HG03135 (cell line): ENCODE measurements at regions not wholly inside any gene's neighbourhood (a gene's known extent, or its start where the extent isn't known, plus 50 kb on each side); places are given as distances from the start of the nearest gene placed in this dataset.
A peak's percentile ranks its signal among the peaks of the same experiment; 100 is the strongest.
"Not testable (repeated sequence)": the region's sequence is repeated elsewhere in the genome, so short reads cannot be mapped to it uniquely, and the experiment has no call there.

Experiments
- ATAC-seq: cut with Tn5 transposase; IDR thresholded peaks from one replicate; pipeline ENCODE4 v1.9.1; 2021; ENCODE audit warnings: mild to moderate bottlenecking, moderate library complexity; ENCODE audit not compliant: unreplicated experiment

DNA sequence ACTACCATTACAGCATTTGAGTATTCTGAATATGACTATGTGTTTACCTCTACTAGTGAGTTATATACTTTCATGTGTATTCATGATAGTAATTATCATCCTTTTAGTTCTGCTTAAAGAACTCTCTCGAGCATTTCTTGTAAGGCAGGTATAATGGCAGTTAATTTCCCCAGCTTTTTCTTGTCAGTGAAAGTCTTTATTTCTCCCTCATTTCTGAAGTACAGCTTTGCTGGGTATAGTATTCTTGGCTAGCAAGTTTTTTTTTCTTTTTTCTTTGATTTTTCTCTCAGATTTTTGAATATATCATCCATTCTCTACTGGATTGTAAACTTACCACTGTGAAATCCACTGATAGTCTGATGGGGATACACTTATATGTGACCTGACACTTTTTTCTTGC lies 165.9 kb upstream of the ARHGAP5 start:
- no peak for ATAC-seq

DNA sequence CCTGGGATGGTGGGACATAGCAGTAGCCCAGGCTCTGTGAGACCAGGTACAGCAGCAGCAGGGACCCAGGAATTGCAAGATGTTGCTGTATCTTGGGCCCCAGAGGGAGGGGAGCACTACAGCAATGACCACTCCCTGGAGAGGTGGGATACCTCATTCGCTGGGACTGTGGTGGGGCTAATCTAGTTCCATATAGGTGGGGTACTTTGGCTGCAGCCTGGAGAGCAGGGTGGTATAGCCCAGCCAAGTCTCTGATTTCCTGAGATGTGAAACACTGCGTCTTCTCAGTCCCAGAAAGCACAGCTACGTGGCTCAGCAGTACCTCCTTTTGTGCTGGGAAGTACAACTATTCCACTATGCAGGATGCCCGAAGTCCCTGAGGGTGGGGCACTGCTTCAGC lies 163.7 kb upstream of the ARHGAP5 start:
- no peak for ATAC-seq

DNA sequence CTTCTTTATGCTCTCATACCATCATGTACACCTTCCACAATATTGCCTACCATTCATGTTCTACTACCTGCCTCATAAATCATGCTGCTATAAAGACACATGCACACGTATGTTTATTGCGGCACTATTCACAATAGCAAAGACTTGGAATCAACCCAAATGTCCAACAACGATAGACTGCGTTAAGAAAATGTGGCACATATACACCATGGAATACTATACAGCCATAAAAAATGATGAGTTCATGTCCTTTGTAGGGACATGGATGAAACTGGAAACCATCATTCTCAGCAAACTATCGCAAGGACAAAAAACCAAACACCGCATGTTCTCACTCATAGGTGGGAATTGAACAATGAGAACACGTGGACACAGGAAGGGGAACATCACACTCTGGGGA lies 158.8 kb upstream of the ARHGAP5 start:
- not testable (repeated sequence) for ATAC-seq

DNA sequence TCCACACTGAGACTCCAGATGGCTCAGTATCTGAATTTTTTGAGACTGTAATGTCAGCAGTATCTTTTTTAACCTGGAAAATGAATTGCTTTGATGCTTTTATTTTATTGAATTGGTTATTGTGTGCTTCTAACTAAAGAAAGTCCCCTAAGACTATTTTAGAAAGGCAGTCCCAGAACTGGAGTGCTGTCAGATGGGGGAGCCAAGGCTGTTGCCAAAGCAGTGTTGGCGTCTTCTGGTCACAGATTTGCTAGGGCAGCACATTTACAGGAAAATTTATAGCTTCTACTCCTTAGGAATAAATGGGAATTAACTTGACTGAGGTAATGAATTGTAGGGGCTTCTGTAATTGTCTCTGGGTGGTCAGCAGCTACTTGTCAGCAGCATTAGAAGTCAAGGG lies 157.1 kb upstream of the ARHGAP5 start:
- ATAC-seq: no peak

DNA sequence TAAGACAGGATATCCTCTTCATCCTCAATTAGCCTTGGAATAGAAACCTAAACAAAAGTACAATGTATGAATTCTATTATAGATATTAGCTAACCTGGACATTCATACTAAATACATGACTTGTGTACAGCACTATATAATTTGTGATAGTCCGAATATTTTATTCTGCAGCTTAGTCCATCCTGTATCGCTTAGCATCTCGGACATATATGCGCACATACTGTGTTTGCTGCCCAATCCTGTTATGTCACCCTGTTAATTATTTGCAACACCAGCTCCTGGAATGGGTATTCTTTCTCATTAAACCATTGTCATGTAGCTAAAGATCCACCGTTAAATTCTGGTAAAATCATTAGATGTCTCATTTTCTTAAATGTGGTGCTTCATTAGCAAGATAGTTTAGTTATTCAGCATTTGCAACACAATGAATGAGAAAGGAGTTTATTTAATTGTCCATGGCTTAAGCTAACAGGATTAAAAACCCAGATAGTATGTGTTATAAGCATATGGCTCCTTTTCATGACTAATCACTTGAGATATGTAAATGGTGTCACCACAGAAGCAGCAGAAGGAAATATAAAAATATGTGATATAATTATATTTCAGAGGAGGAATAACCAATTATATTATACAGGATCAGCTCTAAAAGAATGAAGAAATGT lies 156.0 kb upstream of the ARHGAP5 start:
- ATAC-seq: no peak

DNA sequence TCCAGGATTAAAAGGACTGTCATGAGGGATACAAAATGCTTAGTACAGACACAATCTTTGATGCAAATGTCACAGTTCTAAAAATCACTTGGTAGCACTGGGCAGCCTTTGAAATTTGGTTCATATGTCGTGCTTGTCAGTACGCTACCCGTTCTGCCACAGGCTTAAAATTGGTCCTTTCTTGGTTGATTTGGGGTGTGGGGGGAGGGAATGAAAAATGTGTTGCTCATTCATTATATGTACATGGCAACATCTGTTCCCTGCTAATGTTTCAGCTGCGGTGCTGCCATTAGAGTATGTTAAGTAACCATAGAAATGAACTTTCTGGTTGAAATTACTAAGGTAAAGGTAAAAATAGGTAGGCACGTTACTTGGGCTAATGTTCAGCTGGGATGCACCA lies 155.4 kb upstream of the ARHGAP5 start:
- no peak for ATAC-seq

DNA sequence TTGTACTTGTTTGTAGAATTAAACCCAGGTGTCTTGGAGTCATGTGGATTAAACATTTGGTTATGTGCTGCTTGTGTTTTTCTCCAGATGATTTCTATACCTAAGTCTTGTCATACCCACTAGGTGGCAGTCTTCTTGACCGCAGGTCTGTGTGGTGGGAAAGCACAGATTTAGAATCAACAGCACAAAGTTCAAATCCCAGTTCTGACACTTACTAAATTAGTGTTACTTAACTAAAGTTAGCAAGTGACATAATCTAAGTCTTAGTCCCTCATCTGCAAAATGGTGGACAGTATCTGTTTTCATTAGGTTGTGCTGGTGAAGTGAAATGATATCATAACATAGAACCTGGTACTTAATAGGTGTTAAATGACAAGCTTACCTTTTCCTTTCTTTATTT lies 151.0 kb upstream of the ARHGAP5 start:
- no peak for ATAC-seq

DNA sequence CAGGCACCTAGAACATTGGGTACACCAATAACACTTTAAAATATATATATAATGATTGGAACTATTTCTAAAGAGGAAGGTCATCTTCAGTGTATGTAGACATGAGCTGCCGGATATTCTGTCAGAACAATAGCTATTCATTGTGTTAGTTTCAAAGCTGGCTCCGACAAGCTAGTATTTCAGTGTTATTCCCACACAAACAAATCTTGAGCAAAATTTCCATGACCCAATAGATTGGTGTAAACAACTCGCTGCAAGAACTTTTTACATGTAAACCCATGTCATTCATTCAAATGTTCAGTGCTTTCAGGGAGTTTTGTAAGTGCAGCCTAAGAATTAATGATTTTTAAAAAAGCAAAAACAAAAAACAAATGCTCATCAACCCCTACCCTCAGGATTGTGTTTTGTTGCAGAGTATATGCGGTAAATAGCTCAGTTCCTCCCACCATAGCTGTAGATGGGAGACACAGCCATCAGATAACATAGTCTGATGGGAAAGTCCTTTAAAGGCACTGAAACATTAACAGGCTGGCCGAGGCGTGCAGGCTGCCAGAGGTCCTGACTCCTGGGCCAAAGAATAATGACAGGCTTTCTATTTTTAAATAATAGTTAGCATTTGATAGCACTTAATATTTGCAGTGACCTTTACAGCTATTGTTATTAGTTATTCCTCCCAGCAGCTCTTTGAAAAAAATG lies 150.3 kb upstream of the ARHGAP5 start:
- no peak for ATAC-seq

DNA sequence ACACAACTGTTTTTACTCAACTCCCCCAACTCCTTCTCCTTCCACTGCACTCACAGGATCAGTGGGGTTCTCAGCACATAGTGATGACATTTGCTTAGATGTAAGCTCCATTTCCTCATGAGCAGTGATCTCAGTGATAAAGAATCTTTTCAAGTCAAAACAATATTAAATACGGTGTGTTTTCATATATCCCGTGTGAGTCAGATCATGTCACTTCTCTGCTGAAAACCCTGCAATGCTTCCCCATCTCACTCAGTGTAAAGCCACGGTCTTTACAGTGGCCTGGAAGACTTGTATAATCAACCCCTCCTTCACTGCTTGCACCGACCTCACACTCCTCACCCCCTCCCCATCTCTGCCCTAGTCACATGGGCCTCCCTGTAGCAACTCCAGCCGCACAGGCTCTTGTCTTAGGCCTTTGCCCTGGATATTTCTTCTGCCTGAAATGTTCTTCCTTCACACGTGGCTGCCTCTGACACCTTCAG lies 149.7 kb upstream of the ARHGAP5 start:
- no peak for ATAC-seq

DNA sequence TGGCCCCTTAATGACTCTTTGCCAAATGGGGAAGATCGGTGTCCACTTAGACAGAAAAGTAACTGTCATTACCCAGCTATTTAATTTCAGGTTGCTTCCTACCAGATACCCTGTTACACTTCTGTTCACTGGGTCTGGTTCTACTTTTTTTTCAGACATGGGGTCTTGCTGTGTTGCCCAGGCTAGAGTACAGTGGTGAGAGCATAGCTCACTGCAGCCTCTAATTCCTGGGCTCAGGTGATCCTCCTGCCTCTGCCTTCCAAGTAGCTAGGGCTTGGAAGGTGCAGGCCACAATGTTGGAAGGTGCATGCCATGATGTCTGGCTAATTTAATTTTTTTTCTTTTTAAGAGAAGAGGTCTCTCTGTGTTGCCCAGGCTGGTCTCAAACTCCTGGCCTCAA lies 147.0 kb upstream of the ARHGAP5 start:
- ATAC-seq: no peak

DNA sequence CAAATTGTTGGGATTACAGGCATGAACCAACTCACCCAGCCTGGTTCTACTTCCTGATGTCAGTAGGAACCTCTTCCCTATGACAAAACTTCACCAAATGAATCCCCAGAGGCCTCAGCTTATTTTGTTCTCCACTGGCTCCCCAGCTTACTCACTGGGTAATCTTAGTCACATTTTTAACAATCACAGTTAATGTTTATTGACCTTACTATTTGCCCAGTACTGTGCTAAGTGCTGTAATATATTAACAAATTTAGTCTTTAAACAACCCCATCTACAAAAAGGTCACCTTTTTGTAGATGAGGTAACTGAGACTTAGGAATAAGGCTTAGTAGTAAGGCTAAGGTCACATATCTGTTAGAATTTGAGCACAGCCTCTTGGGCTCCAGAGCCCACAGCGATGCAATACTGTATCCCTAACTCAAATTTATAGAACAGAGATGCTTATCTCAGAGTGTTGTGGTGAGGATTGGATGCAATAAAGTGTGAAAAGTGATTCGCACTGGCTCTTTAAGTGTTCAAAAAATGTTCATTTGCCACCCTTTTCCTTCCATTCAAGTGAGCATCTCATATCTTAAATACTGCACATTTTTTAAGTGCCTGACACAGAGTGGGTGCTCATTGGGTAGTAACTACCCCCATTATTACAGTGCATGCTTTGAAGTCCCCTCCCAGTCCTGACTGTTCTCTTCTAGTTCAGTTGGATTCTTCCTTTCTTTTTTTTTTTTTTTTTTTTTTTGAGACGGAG lies 146.4 kb upstream of the ARHGAP5 start:
- no peak for ATAC-seq

DNA sequence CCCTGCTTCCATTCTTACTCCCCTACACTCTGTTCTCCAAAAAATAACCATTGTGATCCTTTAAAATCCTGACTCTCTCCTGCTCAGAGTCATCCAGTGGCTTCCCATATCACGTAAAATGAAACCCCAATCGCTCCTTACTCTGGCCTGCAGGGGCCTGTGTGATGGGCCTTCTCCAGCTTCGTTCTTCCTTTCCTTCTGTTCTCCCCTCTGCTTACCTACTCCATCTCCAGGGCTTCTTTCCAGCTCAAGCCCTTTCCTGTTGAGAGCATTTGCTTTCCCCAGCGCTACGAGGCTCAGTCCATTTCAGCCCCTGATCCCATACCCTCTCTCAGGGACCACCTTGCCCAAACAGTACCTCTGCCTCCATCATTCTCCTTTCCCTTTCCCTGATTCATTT lies 144.4 kb upstream of the ARHGAP5 start:
- ATAC-seq: no peak

DNA sequence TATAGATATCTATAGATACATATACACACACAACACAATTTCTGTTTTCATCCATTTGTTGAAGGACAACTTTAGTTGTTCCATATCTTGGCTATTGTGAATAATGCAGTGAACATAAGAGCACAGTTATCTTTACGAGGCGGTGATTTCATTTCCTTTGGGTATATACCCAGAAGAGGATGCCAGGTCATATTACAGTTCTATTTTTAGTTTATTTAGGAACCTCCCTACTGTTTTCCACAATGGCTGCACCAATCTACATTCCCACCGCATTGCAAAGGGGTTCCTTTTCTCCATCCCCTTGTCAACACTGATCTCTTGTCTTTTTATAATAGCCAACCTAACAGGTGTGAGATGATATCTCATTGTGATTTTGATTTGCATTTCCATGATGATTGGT lies 143.4 kb upstream of the ARHGAP5 start:
- no peak for ATAC-seq

DNA sequence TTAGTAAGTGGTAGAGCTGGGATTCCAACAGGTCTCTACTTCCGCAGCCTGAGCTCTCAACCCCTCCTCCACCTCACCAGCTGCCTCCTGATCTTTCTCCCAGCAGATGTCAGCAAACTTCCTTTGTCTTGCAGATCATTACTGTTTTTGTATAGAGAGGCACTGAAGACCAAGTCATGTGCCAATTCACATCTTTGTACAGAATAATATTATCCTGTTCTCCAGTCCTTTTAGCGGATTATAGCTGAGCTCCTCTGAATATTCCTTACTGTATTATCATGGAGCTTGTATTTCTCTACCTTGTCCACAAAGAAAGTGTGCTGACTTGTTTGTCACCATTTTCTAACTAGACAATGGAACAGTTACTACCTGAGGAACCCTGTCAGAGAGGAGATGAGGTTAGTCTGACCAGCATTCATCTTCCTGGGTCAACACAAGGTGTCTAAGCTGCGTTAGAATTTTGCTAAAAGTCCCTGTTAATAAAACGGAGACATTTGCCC lies 142.3 kb upstream of the ARHGAP5 start:
- ATAC-seq: no peak

DNA sequence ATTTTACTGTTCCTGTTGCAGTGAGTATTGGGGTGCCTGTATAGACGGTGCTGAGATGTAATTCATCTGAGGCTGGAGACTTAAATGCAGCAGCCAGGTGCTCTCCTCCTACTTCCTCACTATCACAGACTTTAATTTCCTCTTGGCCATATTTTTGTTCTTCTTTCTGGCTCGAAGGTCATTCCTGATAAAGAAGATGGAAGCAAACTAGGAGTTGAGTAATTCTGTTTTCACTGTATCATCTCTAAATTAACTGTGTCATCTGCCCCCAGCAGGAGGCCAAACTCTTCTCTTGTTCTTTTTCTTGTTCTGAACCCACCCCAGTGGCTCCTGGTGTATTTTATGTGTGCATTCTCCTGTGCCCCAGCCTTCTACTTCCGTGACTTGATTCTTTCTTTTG lies 141.7 kb upstream of the ARHGAP5 start:
- ATAC-seq: no peak

DNA sequence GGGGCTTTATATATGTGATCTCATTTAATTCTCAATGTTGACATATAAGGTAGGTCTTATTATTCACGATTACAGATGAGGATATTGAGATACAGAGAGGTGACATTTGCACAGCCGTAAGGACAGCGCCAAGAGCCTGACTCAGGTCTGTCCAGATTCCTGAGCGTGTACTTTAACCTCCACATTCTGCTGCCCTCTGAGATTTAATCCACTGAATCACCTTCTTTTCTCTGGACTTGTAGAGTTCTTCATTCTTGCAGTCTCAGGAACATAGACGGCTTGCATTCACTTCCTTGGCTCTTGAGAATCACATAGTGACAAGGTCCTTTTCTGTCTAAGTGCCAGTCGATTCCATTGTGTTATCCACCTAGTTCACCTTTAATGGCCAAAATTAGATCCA lies 141.0 kb upstream of the ARHGAP5 start:
- ATAC-seq: no peak

DNA sequence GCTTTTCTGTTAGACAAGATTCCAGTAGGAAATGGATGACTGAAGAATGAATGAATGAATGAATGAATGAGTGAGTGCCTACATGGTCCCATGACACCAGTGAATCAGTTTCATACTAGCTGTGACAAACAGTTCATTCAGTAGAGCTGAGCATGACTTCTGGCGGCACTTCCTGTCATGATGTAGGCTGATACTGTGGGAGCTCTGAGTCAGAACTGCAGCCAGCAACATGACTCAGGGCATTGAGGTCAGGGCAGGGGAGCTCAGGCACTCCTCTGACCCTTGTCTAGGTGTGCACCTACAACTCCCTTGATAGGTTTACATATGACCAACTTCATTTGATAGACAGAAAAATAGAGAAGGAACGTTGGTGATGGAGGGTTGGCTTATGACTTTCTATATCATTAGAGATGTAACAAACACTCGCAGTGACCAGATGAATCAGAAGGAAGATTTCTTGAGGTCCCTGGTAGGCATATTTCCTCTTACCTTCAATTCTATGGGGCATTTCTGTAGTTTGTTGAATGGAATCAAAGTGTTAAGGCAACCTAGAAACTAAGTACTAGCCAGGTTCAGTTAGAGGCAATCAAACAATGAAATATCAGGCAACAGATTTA lies 139.3 kb upstream of the ARHGAP5 start:
- ATAC-seq: peak; percentile 98

DNA sequence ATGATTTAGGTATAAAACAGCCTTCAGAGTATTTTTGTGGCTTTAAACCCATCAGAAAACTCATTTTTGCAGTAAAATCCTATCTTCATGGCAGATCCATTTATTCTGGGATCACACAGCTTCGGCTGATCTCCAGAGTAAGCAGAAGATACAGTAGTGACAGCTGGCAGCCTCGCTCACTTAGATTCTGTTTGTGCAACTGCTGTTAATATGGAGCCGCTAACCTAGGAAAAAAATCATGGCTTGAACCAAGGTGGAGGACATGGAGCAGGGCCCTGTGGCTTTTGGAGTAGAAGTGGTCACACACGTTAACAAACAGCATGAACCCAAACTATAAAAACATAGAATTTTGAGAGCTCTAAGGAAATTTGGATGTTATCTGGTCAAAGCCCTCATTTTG lies 137.2 kb upstream of the ARHGAP5 start:
- no peak for ATAC-seq

DNA sequence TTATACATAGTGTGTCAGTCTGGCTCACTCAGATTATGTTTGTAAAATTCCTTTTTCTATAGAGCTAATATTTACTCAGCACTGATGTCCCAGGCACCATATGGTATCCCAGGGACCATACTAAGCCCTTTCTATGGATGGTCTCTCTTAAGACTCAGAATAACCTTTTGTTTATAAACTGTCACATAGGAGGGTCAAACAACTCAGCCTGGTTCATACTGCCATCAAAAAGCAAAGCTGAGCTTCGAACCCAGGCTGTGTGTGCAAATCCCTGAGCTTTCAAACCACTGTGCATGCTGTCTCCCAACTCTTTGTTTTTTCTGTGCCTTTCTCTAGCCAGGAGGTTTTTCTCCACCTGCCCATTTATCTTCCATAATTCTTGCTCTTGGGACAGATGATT lies 135.6 kb upstream of the ARHGAP5 start:
- ATAC-seq: no peak

DNA sequence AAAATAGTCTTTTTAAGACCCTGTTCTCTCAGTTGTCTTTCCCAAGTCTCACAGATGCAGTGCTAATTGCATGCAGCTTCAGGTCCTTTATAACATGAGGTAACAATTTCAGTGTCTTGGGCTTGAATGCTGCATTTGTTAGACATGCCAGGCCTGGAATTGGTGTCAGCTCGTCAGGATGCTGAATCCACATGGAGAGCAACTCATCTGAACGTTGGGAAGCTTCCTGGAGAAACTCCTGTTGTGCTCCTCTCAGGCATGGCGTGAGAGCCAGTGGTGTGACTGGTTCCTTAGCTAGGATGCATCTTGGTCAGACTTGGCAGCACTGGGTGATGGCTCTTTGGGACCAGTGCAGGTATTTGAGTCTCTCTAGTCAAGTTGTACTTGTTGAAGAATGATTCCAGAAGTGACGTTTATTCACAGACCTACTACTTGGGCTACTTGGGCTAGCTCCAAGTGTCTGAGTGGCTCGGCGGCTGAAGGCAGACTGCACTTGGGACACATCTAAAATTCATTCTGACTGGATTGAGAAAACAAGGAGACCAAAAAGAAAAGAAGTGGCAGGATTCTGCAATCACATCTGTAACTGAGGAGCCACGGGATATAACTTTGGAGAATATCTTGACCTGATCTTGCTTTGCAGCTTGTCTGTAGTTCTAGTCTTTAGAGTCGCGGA lies 134.8 kb upstream of the ARHGAP5 start:
- ATAC-seq: no peak
